GM21381 (cell line): ENCODE measurements at regions not wholly inside any gene's neighbourhood (a gene's known extent, or its start where the extent isn't known, plus 50 kb on each side); places are given as distances from the start of the nearest gene placed in this dataset.
"Not testable (repeated sequence)": the region's sequence is repeated elsewhere in the genome, so short reads cannot be mapped to it uniquely, and the experiment has no call there.

ENCODE experiments used
- ATAC-seq: cut with Tn5 transposase; IDR thresholded peaks from one replicate; pipeline ENCODE4 v1.9.1; 2021; ENCODE audit warnings: mild to moderate bottlenecking, moderate library complexity; ENCODE audit not compliant: unreplicated experiment

DNA sequence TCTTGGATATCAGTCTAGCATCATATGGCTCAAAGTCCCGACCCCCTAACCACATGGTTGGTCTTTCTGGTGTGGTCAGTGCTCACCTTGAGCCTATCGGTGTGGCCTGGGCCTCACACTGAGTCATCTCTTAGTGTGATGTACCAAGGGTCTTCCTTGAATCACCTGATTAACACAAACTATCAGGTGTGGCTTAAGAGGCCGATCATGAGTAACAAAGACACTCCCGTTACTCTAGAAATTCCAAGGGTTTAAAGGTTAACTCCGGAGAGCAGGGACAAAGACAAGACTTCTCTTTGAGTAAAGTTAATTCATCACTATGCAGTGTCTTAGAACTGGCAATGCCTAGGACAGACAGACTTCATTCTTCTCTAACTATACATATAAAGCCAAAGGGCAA is 52.3 kb upstream of the ARMC3 start:
- ATAC-seq, result no peak

DNA sequence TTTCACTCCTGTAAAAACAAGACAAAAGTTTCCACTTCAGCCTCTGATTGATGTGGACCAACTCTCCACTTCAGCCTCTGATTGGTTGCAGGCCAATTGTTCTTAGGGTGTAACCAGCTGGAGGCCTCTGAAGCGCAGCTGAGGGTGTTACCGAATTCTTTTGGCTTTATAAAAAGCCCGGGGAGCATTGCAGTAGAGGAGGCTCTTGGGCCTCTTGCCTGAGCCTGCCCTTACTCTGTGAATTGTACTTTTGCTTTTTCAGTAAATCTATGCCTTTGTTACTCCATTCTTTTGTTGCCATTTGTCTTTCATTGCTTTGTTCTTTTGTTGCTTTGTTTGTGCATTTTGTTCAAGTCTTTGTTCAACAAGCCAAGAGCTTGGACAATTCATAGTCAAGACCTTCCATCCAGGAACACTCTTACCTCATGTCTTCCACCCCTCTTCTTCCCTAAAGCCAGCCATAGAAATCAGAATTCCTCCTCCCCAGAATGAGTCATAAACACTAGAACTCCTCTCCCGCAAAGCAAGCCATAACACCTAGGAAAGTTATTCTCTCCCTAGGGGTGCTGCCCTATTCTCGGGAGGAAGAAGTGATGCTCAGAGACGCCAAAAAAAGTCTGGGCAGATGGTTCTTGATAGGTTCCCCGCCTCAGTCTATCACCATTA is 53.5 kb upstream of the ARMC3 start:
- ATAC-seq, result no peak

DNA sequence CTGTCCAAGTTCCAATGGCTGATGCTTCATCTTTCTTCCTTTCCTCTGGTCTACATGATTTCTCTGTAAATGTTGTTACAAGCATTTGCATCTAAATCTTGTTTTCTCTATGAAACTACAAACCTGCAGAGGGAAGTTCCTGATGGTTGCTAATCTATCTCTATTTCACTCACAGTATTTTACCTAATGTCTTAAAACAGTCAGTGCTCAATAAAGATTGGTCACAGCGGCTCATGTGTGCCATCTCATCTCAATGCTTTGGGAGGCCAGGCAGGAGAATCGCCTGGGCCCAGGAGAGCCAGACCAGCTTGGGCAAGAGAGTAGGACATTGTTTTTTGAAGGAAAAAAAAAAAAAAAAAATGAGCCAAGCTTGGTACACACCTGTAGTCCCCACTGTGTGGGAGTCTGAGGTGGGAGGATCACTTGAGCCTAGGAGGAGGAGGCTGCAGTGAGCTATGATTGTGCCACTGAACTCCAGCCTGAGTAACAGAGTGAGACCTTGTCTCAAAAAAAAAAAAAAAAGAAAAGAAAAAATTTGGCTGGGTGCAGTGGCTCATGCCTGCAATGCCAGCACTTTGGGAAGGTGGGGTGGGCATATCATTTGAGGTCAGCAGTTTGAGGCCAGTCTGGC is 71.3 kb upstream of the ARMC3 start:
- no peak for ATAC-seq

DNA sequence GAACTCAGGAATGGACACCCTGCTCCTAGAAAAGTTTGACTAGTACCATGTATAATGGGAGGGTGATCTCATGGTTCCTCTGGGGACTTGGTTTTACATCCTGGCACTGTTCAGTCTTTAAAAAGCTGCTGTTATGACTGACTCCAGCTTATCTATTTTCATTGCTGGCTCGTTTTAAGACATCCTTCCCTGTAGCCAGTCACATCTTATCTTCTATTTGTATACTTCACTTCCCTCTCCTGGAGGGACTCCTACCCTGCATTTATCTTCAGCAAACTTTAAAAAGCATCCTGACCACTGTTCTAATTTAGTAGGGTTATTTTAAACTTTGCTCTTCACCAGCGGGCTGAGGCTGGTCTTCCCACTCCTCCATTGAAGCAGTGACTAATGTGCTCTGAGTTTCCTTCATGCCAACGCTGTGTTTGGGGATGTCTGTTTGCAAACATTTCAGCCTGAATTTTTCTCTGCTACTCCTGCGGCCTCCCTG is 72.9 kb upstream of the ARMC3 start:
- no peak for ATAC-seq

DNA sequence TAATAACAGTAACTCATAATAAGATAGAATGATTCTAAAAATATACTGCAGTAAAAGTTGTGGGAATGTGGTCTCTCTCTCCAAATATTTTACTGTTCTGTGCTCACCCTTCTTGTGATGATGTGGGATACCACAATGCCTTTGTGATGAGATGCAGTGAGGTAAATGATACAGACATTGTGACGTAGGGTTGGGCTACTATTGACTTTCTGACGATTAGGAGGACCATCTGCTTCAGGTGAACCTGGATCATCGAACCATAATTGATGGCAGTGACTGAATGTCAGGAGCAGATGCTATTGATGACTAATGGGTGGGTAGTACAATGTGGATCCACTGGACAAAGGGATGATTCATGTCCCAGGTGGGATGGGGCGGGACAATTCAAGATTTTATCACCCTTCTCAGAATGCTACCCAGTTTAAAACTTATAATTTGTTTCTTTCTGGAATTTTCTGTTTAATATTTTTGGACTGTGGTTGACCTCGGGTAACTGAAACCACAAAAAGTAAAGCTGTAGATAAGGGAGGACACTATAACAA is 73.9 kb upstream of the ARMC3 start:
- no peak for ATAC-seq

DNA sequence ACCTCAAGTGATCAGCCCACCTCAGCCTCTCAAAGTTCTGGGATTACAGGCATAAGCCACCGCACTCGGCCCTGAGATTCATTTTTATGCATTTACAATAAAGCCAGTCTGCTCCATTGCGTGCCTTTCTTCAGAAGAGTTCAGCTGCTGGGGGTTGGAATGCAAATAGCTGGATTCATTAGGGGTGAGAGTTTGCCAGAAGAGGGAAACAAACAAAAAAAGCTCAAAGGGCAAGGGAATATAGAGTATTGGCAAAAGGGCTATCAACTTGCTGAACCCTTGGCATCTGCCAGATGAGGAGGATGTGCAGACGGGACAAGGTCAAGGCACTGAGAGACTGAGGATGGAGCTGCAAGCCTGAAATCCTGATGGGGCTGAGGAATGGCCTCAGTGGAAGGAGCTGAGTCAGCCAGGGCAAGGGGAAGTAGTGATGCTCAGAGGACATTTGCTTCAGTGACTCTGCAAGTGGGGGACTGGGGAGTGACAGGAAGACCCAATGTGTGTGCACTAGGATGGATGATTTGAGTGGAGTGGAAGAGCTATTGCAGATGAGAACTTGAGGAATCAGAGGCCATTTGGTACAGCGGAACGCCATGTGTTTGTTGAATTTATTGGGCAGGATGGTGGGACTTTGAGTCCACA is 75.0 kb upstream of the ARMC3 start:
- no peak for ATAC-seq

DNA sequence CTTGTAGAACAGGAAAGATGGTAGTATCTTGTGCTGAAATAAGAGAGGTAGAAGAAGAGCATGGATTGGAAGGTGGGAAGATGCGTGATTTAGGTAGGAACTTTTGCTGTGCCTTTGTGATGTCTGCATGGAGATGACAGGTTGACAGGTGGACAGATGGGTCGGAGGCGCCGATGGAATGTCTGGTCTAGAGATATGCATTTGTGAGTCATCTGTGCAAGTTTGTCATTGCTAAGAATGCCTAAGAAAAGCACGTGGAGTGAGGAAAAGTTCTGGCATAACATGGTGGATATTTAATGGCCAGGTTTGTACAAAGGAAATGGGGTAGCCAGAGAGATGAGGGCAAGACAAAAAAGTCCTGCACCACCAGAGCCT is 76.0 kb upstream of the ARMC3 start:
- no peak for ATAC-seq

DNA sequence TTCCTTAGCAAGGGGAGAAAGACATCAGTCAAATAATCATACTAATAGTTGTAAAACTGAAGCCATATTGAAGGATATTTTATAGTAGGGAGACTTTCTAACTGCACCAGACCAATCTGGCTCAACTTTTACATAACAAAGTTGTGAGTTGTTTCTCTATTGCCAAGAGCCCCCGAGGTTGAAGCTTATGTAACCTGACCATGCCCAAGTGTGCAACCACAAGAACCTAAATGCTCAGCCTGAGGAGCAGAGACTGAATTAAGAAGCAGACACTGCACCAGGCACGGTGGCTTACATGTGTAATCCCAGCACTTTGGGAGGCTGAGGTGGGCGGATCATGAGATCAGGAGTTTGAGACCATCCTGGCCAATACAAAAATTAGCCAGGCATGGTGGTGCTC is 77.3 kb upstream of the ARMC3 start:
- no peak for ATAC-seq

DNA sequence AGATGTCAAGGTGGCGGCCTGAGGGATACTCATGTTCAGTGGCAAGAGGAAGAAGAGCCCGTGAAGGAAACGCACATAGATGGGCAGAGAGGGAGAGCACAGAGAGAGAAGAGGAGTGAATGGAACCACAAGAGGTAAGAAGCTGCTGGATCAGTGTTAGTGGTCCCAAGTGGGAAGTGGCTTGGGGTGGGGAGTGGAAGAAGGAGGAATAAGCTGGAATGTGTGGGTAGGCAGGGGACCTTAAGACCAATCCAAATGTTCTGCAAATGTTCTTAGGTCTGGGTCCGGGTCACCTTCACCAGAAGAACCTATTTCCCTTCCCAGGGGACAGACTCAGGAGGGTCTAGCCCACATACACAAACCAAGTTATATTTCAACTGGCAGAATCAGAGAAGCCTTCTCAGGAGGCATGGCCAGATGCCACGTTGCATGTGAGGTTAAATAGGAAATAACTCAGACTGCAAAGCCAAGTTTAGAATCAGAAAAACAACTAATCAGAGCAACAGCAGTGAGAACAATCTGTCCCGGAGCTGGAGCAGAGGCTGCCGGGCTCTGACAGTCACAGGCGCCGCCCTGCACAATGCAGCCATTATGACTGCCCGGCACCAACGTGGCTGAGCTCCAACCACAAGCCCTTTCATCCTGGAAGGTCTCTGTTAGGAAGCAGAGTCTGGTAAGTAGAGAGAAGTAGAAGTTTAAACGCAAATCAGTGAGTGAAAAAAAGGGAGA is 78.6 kb upstream of the ARMC3 start:
- ATAC-seq, result no peak

DNA sequence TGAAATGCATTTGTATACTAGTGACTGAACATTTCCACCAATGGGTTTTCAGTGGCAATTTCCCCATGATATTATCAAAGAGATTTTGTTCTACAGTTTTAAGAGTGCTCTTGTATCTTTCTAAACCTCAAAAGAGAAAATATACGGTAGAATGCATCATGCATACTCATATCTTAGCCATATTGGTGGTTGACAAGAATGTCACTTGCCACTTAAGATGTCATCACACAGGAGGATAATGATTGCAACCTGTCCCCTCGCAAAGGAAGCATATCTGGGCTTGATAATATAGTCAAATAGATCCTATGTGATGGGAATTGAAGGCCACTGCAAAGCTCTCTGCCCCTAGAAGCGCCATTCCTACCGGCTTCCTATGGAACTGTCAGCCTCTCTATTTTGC is 79.3 kb upstream of the ARMC3 start:
- ATAC-seq, result no peak

DNA sequence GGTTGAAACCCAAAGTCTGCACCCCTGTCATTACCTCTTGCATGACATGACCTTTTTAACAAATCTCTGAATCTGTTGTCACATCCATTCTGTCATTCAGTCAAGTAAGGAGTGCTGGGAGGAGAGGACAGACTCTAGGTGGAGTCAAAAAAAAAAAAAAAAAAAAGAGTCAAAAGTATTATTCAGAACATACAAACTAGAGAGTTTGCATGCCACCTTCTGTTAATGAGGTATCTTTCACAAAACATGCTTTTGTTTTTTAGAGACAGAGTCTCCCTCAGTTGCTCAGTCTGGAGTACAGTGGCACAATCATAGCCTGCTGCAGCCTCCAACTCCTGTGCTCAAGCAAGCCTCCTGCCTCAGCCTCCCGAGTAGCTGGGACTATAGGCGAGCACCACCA is 81.6 kb upstream of the ARMC3 start:
- ATAC-seq, result no peak

DNA sequence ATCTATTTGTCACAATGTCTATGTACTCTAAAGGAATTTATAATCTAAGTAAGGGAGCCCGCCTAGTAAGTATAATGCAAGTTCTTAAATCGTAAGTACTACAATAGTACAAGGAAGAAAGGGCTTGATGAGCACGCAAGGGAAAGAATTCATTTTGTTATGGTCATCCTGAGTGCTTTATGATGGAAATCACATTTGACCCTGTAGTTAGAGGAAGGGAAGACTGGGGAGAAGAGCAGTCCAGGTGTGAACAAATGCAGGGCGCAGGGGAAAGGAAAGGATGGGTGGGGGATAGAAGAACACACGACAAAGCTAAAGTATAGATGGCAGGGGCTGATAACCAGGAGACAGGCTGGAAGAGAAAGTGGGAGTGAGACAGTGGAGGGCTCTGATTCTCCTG is 88.2 kb upstream of the ARMC3 start:
- ATAC-seq, result no peak

DNA sequence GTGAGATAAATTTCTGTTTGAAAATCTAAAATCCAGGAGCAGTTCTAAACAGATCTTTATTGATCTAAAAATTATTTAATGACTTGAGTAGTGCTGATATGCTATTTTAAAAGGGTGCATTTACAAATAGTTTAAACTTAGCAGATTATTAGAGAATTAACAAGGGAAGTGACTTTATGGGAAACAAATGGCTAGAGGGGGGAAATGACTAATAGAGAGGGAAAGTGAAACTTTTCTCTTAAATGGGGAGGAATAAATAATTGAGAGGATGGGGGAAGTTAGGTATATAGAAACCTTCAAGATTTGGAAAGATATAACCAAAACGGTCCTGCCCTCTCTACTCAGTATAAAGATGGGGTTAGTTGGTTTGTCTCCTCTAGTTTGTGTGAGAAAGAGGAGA is 90.1 kb upstream of the ARMC3 start:
- no peak for ATAC-seq

DNA sequence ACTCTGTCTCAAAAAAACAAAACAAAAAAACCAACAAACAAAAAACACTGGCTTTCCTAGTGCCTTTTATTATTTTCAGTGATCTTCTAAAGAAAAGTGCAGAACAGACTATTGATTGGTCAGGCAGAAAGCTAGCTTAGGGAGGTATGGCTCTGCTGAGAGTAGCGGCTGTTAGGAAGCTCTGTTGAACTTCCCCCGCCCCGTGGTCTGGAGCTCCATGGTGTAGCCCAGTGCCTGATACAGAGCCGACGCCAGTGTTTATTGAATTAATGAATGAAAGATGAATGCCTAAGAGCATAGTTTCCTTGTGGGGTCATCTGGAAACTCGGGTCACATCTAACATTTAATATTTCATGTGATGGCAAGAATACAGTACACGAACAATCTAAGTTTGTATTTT is 90.5 kb upstream of the ARMC3 start:
- no peak for ATAC-seq

DNA sequence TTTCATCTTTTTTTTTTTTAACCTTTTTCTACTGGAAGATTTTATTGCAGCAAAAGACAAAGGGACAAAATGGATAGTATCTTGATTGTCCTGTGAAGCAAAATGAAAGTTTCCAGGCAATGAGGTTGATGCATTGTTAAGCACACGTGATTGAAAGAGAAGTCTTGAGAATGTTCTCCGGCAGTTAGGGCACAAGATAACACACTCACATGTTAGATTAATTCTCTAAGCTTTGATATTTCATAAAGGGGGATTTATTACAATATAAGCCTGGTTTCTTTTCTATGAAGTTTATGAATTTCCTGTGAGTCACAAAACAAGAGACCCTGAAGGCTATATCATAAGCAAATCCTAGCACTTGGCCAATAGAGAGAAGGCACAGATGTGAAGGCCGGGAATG is 93.4 kb upstream of the ARMC3 start:
- ATAC-seq, result no peak

DNA sequence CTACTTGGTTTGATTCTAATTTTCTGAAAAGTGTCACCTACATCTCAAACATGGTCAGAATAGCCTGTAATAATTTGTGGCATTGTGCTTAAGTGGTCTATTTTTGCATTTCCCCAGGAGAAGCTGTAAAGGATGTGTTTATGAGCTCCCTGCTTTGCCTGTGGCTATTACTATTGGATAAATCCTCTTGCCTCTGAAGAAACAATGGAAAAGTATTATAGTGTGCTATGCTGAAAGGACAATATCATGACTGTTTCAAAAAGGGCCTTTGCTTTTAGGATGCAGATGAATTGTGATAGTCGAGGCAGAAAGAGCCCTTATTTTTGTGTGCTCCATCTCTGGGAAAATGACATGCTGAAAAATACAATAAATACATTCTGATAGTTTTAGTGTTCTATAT is 94.1 kb upstream of the ARMC3 start:
- ATAC-seq, result no peak

DNA sequence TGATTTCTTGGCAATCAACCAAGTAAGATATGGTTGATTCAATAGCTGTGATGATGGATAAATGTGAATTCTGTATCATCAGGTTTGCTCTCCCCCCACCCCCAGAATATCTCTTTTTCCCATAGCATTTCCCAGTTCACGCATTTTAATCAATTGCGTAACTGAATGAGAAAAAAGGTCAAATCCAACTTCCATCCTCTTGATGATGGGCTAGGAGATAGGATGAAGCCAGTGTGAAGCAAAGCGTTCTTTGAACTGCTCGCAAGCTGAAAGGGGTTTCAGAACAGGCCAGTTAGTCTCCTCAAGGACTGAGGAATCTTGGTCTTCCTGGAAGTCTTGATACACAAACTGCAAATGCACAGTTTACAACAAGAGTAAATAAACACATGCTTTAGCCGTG is 94.5 kb upstream of the ARMC3 start:
- ATAC-seq, result no peak

DNA sequence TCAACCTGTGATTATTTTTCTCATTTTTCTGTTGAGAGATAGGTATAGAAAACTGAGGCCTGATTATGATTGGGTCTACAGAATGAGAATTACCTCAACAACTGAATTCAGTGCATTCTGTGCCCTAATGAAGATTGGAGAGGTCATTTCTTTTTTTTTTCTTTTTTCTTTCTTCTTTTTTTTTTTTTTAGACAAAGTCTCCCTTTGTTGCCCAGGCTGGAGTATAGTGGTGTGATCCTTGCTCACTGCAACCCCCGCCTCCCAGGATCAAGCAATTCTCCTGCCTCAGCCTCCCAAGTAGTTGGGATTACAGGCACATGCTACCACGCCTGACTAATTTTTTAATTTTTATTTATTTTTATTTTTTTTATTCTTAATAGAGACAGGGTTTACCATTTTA is 95.0 kb upstream of the ARMC3 start:
- ATAC-seq, result no peak

DNA sequence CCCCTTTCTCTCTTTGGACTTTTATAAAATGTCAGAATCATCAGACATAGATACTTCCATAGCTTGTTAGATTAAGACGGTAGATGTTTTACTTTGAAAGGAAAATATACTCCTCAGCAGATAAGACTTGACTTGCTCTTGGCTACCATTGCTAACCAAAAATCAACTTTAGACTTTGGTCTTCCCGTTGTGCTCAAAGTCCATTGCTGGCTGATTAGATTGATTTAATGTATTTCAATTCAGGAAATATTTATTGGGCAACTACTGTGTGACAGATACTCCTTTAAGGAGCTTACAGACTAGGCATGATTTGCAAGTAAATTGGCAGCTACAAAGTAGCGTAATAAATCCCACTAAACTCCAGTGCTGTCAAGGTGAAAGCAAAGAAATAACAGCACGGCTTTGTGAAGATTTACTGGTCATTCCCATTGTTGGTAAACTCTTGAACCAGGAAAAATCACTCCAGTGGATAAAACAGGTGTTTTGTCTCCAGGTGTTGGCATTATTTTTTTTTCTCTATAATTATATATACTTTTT is 95.7 kb upstream of the ARMC3 start:
- ATAC-seq, result no peak

DNA sequence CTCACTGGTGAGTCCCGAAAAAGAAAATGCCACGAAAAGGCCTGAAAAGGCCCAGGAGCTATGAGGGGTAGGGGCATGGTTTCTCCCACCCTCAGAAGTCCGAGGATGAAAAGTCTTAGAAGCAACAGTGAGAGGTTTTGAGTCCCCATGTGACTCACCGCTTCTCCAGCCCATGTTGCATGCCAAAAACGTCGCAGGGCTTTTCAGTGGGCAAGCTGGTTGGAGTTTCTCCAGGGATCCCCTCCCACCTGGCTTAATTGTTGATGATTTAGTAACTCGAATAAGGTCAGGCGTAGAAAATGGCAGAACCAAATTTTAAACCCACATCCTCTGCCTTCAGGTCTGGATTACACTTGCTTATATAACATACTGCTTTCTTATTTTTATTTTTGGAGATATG is 96.3 kb upstream of the ARMC3 start:
- ATAC-seq, result no peak

DNA sequence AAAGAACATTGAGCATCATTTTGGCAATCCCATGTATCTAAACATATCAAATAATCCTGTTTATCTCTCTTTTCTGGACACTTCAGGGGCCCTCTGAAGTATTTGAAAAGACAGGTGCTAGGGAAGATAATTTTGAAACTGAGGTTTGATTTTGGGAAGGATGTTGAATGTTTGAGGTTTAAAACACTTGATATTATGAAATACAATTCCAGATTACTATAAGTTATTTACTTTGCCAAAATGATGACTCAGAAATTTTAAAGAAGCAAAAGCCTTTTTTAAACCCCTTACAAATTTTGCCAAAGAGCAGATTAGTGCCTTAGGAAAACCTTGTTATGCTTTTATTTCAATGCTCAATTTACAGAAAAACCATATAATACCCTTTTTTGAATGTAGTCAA is 99.1 kb upstream of the ARMC3 start:
- ATAC-seq, result not testable (repeated sequence)
